Activated CD4-positive, alpha-beta T cell treated with anti-CD3 and anti-CD28 coated beads for 36 hours (primary cell): ENCODE measurements at regions not wholly inside any gene's neighbourhood (a gene's known extent, or its start where the extent isn't known, plus 50 kb on each side); places are given as distances from the start of the nearest gene placed in this dataset.

Source experiments
- ATAC-seq: fragments of 200-7000 bp; cut with Tn5 transposase; one replicate; pipeline ENCODE4 v1.10.0; 2021; ENCODE audit warnings: mild to moderate bottlenecking, moderate library complexity
- CTCF ChIA-PET: fragments of 350-600 bp; sonication (Branson Sonifier 250); formaldehyde crosslinking; loops from one replicate; lab custom pipeline; 2021; ENCODE audit warnings: antibody characterized with exemption; lab: Charles Lee
- POLR2A ChIA-PET: fragments of 350-600 bp; sonication (Branson Sonifier 250); formaldehyde crosslinking; loops from one replicate; lab custom pipeline; 2021; ENCODE audit warnings: antibody characterized with exemption, inconsistent platforms; lab: Charles Lee
- DNase-seq: peaks from one replicate; pipeline ENCODE4 v3.0.0-alpha.2; 2020
- H3K27ac Mint-ChIP-seq: one replicate; pipeline ENCODE4 v1.8.0; 2021; ENCODE audit warnings: mixed read lengths
- H3K27me3 Mint-ChIP-seq: one replicate; pipeline ENCODE4 v1.8.0; 2021; ENCODE audit warnings: mixed read lengths
- H3K36me3 Mint-ChIP-seq: one replicate; pipeline ENCODE4 v1.8.0; 2021; ENCODE audit warnings: low read depth, mixed read lengths
- H3K4me1 Mint-ChIP-seq: one replicate; pipeline ENCODE4 v1.8.0; 2021; ENCODE audit warnings: mixed read lengths
- H3K4me3 Mint-ChIP-seq: one replicate; pipeline ENCODE4 v1.8.0; 2021; ENCODE audit warnings: mild to moderate bottlenecking, moderate library complexity, mixed read lengths
- H3K9me3 Mint-ChIP-seq: one replicate; pipeline ENCODE4 v1.8.0; 2021; ENCODE audit warnings: low read depth, mixed read lengths
- intact Hi-C, 2 experiments: fragments of 100-400 bp; cut with DNase I in 1 of 2; cut with micrococcal nuclease in 1 of 2; formaldehyde crosslinking; loops; one replicate each; pipeline versions ENCODE4 v1.14.2 to v1.15.1; 2022 to 2024; cut with DNase I, micrococcal nuclease

- ChIA-PET CTCF (interaction anchor here (0.8 kb wide), 1 partner anchor 1513 kb away, joined by 3 read pairs; no protein-coding TSS in a partner anchor), POLR2A (no interaction called here)
- ATAC-seq = no peak
- H3K27me3 Mint-ChIP-seq = peaks cover 3% of the 10 kb centered on the region
- no peaks in the 10 kb centered on the region for H3K4me1 Mint-ChIP-seq
- intact Hi-C loops = no loop called here
- H3K9me3 Mint-ChIP-seq = no peaks in the 10 kb centered on the region
- DNase-seq = no peak
- no peaks in the 10 kb centered on the region for H3K36me3 Mint-ChIP-seq
- H3K4me3 Mint-ChIP-seq = no peak overlapping the region
- no peak overlapping the region for H3K27ac Mint-ChIP-seq
These were observed 183.5 kb upstream of the PARD3B start for GRCh38 chr2:204361738-204362137.

- CTCF ChIA-PET = interaction anchor here (1.0 kb wide), 1 partner anchor 44 kb away, joined by 3 read pairs; no protein-coding TSS in a partner anchor
- intact Hi-C loops = no loop called here
- ATAC-seq = no peak
- DNase-seq = no peak
- H3K9me3 Mint-ChIP-seq = no peaks in the 10 kb centered on the region
- POLR2A ChIA-PET = no interaction called here
- peaks cover 2% of the 10 kb centered on the region for H3K27me3 Mint-ChIP-seq
- H3K4me1 Mint-ChIP-seq = no peaks in the 10 kb centered on the region
- no peaks in the 10 kb centered on the region for H3K36me3 Mint-ChIP-seq
- no peak overlapping the region for H3K27ac Mint-ChIP-seq
- no peak overlapping the region for H3K4me3 Mint-ChIP-seq
These were observed 182.7 kb upstream of the PARD3B start for GRCh38 chr2:204362581-204362980.

GRCh38 chr2:204363513-204363912 lies 181.8 kb upstream of the PARD3B start:
- intact Hi-C loops = no loop called here
- ATAC-seq (no peak), DNase-seq (no peak)
- Mint-ChIP-seq H3K36me3 (no peaks in the 10 kb centered on the region), H3K27ac (no peak overlapping the region), H3K4me3 (no peak overlapping the region), H3K4me1 (no peaks in the 10 kb centered on the region), H3K27me3 (peaks cover 8% of the 10 kb centered on the region), H3K9me3 (no peaks in the 10 kb centered on the region)
- POLR2A ChIA-PET = no interaction called here
- CTCF ChIA-PET = interaction anchor here (0.6 to 1.0 kb wide), 2 partner anchors 43 to 1872 kb away, joined by 3 to 5 read pairs; no protein-coding TSS in a partner anchor

- ATAC-seq = no peak
- Mint-ChIP-seq H3K9me3 (no peaks in the 10 kb centered on the region), H3K4me3 (no peak overlapping the region), H3K4me1 (no peaks in the 10 kb centered on the region), H3K27me3 (peaks cover 8% of the 10 kb centered on the region), H3K27ac (no peak overlapping the region), H3K36me3 (no peaks in the 10 kb centered on the region)
- intact Hi-C loops = no loop called here
- DNase-seq = no peak
- ChIA-PET POLR2A (no interaction called here), CTCF (interaction anchor here (0.7 kb wide), 2 partner anchors 53 to 292 kb away, joined by 3 to 4 read pairs; no protein-coding TSS in a partner anchor)
These were observed 180.3 kb upstream of the PARD3B start for GRCh38 chr2:204364860-204365535.

GRCh38 chr2:204365811-204366210 lies 179.5 kb upstream of the PARD3B start:
- Mint-ChIP-seq H3K4me1 (no peaks in the 10 kb centered on the region), H3K27me3 (peaks cover 8% of the 10 kb centered on the region), H3K4me3 (no peak overlapping the region), H3K9me3 (no peaks in the 10 kb centered on the region), H3K36me3 (no peaks in the 10 kb centered on the region), H3K27ac (no peak overlapping the region)
- DNase-seq = no peak
- ChIA-PET POLR2A (no interaction called here), CTCF (no interaction called here)
- intact Hi-C loops = no loop called here
- ATAC-seq = no peak

- ChIA-PET POLR2A (no interaction called here), CTCF (no interaction called here)
- Mint-ChIP-seq H3K4me3 (no peak overlapping the region), H3K4me1 (no peaks in the 10 kb centered on the region), H3K36me3 (no peaks in the 10 kb centered on the region), H3K9me3 (no peaks in the 10 kb centered on the region), H3K27me3 (peaks cover 9% of the 10 kb centered on the region), H3K27ac (no peak overlapping the region)
- ATAC-seq = no peak
- intact Hi-C loops = no loop called here
- no peak for DNase-seq
These were observed 177.8 kb upstream of the PARD3B start for GRCh38 chr2:204367466-204367865.

- DNase-seq = no peak
- Mint-ChIP-seq H3K36me3 (no peaks in the 10 kb centered on the region), H3K4me3 (no peak overlapping the region), H3K27ac (no peak overlapping the region), H3K9me3 (no peaks in the 10 kb centered on the region), H3K27me3 (peaks cover 15% of the 10 kb centered on the region), H3K4me1 (no peaks in the 10 kb centered on the region)
- ChIA-PET CTCF (no interaction called here), POLR2A (no interaction called here)
- intact Hi-C loops = no loop called here
- no peak for ATAC-seq
These were observed 175.0 kb upstream of the PARD3B start for GRCh38 chr2:204370172-204370718.

- Mint-ChIP-seq H3K27ac (no peak overlapping the region), H3K4me1 (no peaks in the 10 kb centered on the region), H3K27me3 (peaks cover 9% of the 10 kb centered on the region), H3K4me3 (no peak overlapping the region), H3K9me3 (no peaks in the 10 kb centered on the region), H3K36me3 (no peaks in the 10 kb centered on the region)
- ATAC-seq (no peak), DNase-seq (no peak)
- ChIA-PET CTCF (interaction anchor here (0.6 kb wide), 1 partner anchor 115 kb away, joined by 3 read pairs; no protein-coding TSS in a partner anchor), POLR2A (no interaction called here)
- intact Hi-C loops = no loop called here
These were observed 171.3 kb upstream of the PARD3B start for GRCh38 chr2:204373942-204374341.

GRCh38 chr2:204380141-204380881 lies 165.0 kb upstream of the PARD3B start:
- no peak for ATAC-seq
- POLR2A ChIA-PET = interaction anchor here (0.6 kb wide), 1 partner anchor 118 kb away, joined by 3 read pairs; no protein-coding TSS in a partner anchor
- no peaks in the 10 kb centered on the region for H3K4me1 Mint-ChIP-seq

GRCh38 chr2:204386668-204387067 lies 158.6 kb upstream of the PARD3B start:
- no peak for ATAC-seq
- ChIA-PET POLR2A (no interaction called here), CTCF (no interaction called here)
- H3K4me3 Mint-ChIP-seq = no peak overlapping the region
- H3K9me3 Mint-ChIP-seq = no peaks in the 10 kb centered on the region
- no peak for DNase-seq
- H3K36me3 Mint-ChIP-seq = no peaks in the 10 kb centered on the region
- peaks cover 14% of the 10 kb centered on the region for H3K27me3 Mint-ChIP-seq
- intact Hi-C loops = no loop called here
- no peaks in the 10 kb centered on the region for H3K4me1 Mint-ChIP-seq
- no peak overlapping the region for H3K27ac Mint-ChIP-seq

More at GRCh38 chr2:204380141-204380881, 165.0 kb upstream of the PARD3B start:
- Mint-ChIP-seq H3K36me3 (no peaks in the 10 kb centered on the region), H3K9me3 (peaks cover 2% of the 10 kb centered on the region), H3K27ac (no peak overlapping the region), H3K27me3 (peaks cover 13% of the 10 kb centered on the region), H3K4me3 (no peak overlapping the region)
- intact Hi-C loops = no loop called here
- CTCF ChIA-PET = no interaction called here
- DNase-seq = no peak

GRCh38 chr2:204389120-204389519 lies 156.2 kb upstream of the PARD3B start:
- H3K27ac Mint-ChIP-seq = no peak overlapping the region
- no peak overlapping the region for H3K4me3 Mint-ChIP-seq
- H3K4me1 Mint-ChIP-seq = no peaks in the 10 kb centered on the region
- no peak for ATAC-seq
- DNase-seq = no peak
- no peaks in the 10 kb centered on the region for H3K9me3 Mint-ChIP-seq
- CTCF ChIA-PET = interaction anchor here (0.7 kb wide), 1 partner anchor 345 kb away, joined by 3 read pairs; no protein-coding TSS in a partner anchor
- H3K36me3 Mint-ChIP-seq = no peaks in the 10 kb centered on the region
- POLR2A ChIA-PET = no interaction called here
- intact Hi-C loops = no loop called here
- peaks cover 6% of the 10 kb centered on the region for H3K27me3 Mint-ChIP-seq
